ENCODE measurements at regions not wholly inside any gene's neighbourhood (a gene's known extent, or its start where the extent isn't known, plus 50 kb on each side); places are given as distances from the start of the nearest gene placed in this dataset.

DNA sequence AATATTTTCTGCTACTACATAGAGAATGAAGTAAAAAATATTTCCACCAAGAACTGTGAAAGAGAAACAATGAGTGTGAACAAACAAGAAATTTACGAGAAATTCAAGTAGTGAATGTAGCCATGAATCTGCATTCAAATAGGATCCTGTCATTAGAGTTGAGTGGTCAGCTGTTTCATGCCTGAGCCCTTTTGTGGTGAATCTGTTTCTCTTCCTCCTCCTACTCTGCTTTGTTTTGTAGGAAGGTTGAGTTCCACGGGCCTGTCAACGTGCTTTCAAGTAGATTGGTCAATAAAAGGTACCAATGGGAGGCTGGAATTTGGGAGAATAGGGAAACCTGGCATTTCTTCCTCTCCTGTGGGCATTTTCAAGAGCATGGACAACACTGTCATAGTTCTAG, 1749.6 kb upstream of the FLRT2 start:
- H2AFZ ChIP-seq (ENCODE audit: low read depth, low read length) = no peak overlapping the region

DNA sequence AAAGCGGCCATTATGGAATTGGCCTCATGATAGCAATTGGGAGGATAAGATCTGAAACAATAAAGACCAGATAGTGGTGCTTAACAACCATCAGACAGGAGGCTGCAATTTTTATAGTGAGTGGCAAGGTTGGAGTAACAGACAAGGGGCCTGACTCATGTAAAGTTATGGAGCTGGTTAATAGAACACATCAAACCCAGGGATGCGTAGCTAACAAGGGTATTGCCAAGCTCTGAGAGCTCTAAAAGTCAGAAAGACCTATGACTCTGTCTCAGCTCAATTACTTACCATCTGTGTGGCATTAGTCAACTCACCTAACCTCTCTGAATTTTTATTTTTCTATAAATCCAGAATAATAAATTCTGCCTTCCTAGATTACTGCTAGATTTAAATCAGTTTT, 1731.5 kb upstream of the FLRT2 start:
- Histone ChIP-seq H3K4me3 (ENCODE audit: low read length) (no peak overlapping the region), H3F3A (ENCODE audit: insufficient read depth, low read length, poor library complexity, severe bottlenecking) (peaks cover 4% of the 10 kb centered on the region), H3K9ac (ENCODE audit: low read length) (no peak overlapping the region), H3K27me3 (ENCODE audit: insufficient read depth, low read depth, low read length) (no peaks in the 10 kb centered on the region), H3K36me3 (ENCODE audit: insufficient read depth, low read length) (no peaks in the 10 kb centered on the region), H3K27ac (ENCODE audit: low read length) (no peak overlapping the region), H3K9me3 (ENCODE audit: low read length) (no peaks in the 10 kb centered on the region), H2AFZ (ENCODE audit: low read depth, low read length) (no peak overlapping the region), H4K20me1 (ENCODE audit: insufficient read depth) (no peaks in the 10 kb centered on the region), H3K4me2 (ENCODE audit: low read length) (no peak overlapping the region), H3K79me2 (replicated peaks; ENCODE audit: insufficient read depth, low read length) (no peaks in the 10 kb centered on the region), H3K9me2 (ENCODE audit: insufficient read depth, low read length) (no peaks in the 10 kb centered on the region)
- TF ChIP-seq MXI1 (conservative IDR thresholded peaks at IDR 0.05; ENCODE audit: poor library complexity, severe bottlenecking) (no peak), RAD21 (conservative IDR thresholded peaks at IDR 0.05) (no peak), TAF1 (IDR thresholded peaks at IDR 0.05; ENCODE audit: low read depth) (no peak), EZH2 (IDR thresholded peaks at IDR 0.05; ENCODE audit: borderline replicate concordance, insufficient read depth, low read length, poor library complexity, severe bottlenecking) (no peak), POLR2AphosphoS5 (IDR thresholded peaks at IDR 0.05) (no peak), SMC3 (conservative IDR thresholded peaks at IDR 0.05; ENCODE audit: poor library complexity) (no peak), EP300 (conservative IDR thresholded peaks at IDR 0.05; ENCODE audit: poor library complexity, severe bottlenecking) (no peak)
- TF ChIP-seq, protein P1, sequence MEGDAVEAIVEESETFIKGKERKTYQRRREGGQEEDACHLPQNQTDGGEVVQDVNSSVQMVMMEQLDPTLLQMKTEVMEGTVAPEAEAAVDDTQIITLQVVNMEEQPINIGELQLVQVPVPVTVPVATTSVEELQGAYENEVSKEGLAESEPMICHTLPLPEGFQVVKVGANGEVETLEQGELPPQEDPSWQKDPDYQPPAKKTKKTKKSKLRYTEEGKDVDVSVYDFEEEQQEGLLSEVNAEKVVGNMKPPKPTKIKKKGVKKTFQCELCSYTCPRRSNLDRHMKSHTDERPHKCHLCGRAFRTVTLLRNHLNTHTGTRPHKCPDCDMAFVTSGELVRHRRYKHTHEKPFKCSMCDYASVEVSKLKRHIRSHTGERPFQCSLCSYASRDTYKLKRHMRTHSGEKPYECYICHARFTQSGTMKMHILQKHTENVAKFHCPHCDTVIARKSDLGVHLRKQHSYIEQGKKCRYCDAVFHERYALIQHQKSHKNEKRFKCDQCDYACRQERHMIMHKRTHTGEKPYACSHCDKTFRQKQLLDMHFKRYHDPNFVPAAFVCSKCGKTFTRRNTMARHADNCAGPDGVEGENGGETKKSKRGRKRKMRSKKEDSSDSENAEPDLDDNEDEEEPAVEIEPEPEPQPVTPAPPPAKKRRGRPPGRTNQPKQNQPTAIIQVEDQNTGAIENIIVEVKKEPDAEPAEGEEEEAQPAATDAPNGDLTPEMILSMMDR (IDR thresholded peaks at IDR 0.05; ENCODE audit: poor library complexity, severe bottlenecking) = no peak
- TF ChIP-seq, protein P2, sequence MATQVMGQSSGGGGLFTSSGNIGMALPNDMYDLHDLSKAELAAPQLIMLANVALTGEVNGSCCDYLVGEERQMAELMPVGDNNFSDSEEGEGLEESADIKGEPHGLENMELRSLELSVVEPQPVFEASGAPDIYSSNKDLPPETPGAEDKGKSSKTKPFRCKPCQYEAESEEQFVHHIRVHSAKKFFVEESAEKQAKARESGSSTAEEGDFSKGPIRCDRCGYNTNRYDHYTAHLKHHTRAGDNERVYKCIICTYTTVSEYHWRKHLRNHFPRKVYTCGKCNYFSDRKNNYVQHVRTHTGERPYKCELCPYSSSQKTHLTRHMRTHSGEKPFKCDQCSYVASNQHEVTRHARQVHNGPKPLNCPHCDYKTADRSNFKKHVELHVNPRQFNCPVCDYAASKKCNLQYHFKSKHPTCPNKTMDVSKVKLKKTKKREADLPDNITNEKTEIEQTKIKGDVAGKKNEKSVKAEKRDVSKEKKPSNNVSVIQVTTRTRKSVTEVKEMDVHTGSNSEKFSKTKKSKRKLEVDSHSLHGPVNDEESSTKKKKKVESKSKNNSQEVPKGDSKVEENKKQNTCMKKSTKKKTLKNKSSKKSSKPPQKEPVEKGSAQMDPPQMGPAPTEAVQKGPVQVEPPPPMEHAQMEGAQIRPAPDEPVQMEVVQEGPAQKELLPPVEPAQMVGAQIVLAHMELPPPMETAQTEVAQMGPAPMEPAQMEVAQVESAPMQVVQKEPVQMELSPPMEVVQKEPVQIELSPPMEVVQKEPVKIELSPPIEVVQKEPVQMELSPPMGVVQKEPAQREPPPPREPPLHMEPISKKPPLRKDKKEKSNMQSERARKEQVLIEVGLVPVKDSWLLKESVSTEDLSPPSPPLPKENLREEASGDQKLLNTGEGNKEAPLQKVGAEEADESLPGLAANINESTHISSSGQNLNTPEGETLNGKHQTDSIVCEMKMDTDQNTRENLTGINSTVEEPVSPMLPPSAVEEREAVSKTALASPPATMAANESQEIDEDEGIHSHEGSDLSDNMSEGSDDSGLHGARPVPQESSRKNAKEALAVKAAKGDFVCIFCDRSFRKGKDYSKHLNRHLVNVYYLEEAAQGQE (IDR thresholded peaks at IDR 0.05; ENCODE audit: borderline replicate concordance) = no peak

More for the DNA sequence above, 1749.6 kb upstream of the FLRT2 start:
- H3K4me2 ChIP-seq (ENCODE audit: low read length) = no peak overlapping the region
- no peaks in the 10 kb centered on the region for H4K20me1 ChIP-seq (ENCODE audit: insufficient read depth)
- H3K79me2 ChIP-seq (replicated peaks; ENCODE audit: insufficient read depth, low read length) = no peaks in the 10 kb centered on the region
- H3K9me2 ChIP-seq (ENCODE audit: insufficient read depth, low read length) = no peaks in the 10 kb centered on the region
- no peaks in the 10 kb centered on the region for H3K9me3 ChIP-seq (ENCODE audit: low read length)
- H3F3A ChIP-seq (ENCODE audit: insufficient read depth, low read length, poor library complexity, severe bottlenecking) = no peaks in the 10 kb centered on the region
- H3K4me3 ChIP-seq (ENCODE audit: low read length) = no peak overlapping the region
- no peaks in the 10 kb centered on the region for H3K36me3 ChIP-seq (ENCODE audit: insufficient read depth, low read length)
- H3K27me3 ChIP-seq (ENCODE audit: insufficient read depth, low read depth, low read length) = no peaks in the 10 kb centered on the region
- H3K9ac ChIP-seq (ENCODE audit: low read length) = no peak overlapping the region
- TF ChIP-seq SMC3 (conservative IDR thresholded peaks at IDR 0.05; ENCODE audit: poor library complexity) = no peak
- TF ChIP-seq, protein P2 (IDR thresholded peaks at IDR 0.05; ENCODE audit: borderline replicate concordance) = no peak
- no peak for TF ChIP-seq EP300 (conservative IDR thresholded peaks at IDR 0.05; ENCODE audit: poor library complexity, severe bottlenecking)
- no peak for TF ChIP-seq POLR2AphosphoS5 (IDR thresholded peaks at IDR 0.05)
- TF ChIP-seq MXI1 (conservative IDR thresholded peaks at IDR 0.05; ENCODE audit: poor library complexity, severe bottlenecking) = no peak
- TF ChIP-seq, protein P1 (IDR thresholded peaks at IDR 0.05; ENCODE audit: poor library complexity, severe bottlenecking) = no peak
- no peak for TF ChIP-seq RAD21 (conservative IDR thresholded peaks at IDR 0.05)
- no peak for TF ChIP-seq TAF1 (IDR thresholded peaks at IDR 0.05; ENCODE audit: low read depth)
- TF ChIP-seq EZH2 (IDR thresholded peaks at IDR 0.05; ENCODE audit: borderline replicate concordance, insufficient read depth, low read length, poor library complexity, severe bottlenecking) = no peak
- H3K27ac ChIP-seq (ENCODE audit: low read length) = no peak overlapping the region
